ENCODE measurements at regions not wholly inside any gene's neighbourhood (a gene's known extent, or its start where the extent isn't known, plus 50 kb on each side); places are given as distances from the start of the nearest gene placed in this dataset.

DNA sequence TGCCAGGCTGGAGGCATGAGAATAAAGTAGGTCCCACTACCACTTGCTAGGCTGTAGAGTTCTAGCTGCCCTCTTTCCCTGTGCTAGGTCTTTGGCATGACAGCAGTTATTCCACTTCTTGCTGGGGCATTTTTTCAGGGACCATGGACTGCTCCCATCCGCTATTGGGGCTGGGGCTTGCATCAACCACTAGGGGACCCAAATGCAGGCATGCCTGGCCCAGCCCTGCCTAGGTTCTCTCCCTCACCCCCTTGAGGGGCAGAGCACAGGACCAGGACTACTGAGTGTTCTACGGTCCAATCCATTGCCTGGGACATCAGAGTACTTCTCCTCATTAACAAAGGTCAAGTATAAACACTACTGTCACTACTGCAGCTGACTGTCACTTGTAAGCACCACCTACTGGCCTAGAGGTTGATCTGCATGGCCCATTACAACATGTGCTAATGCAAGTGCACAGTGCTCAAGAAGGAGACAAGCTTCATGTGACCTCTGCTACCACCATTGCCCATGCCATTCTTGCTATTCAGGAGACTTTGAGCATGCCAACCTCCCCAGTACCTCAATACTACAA is 270.5 kb downstream of the MBNL1 start:
- no peaks in the 10 kb centered on the region for H3K4me1 Mint-ChIP-seq (ENCODE audit: low read depth, unreplicated experiment)
- no peak overlapping the region for H3K4me3 Mint-ChIP-seq (ENCODE audit: low read depth, unreplicated experiment)
- TF ChIP-seq, protein P1, sequence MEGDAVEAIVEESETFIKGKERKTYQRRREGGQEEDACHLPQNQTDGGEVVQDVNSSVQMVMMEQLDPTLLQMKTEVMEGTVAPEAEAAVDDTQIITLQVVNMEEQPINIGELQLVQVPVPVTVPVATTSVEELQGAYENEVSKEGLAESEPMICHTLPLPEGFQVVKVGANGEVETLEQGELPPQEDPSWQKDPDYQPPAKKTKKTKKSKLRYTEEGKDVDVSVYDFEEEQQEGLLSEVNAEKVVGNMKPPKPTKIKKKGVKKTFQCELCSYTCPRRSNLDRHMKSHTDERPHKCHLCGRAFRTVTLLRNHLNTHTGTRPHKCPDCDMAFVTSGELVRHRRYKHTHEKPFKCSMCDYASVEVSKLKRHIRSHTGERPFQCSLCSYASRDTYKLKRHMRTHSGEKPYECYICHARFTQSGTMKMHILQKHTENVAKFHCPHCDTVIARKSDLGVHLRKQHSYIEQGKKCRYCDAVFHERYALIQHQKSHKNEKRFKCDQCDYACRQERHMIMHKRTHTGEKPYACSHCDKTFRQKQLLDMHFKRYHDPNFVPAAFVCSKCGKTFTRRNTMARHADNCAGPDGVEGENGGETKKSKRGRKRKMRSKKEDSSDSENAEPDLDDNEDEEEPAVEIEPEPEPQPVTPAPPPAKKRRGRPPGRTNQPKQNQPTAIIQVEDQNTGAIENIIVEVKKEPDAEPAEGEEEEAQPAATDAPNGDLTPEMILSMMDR (IDR thresholded peaks at IDR 0.05; ENCODE audit: unreplicated experiment): no peak
- intact Hi-C loops (cut with micrococcal nuclease; ENCODE audit: unreplicated experiment): no loop called here
- no peaks in the 10 kb centered on the region for H3K27me3 Mint-ChIP-seq (ENCODE audit: unreplicated experiment)
- H3K36me3 Mint-ChIP-seq (ENCODE audit: insufficient read depth, unreplicated experiment): no peaks in the 10 kb centered on the region
- H3K9me3 Mint-ChIP-seq (ENCODE audit: low read depth, unreplicated experiment): peaks cover 2% of the 10 kb centered on the region
- H3K27ac Mint-ChIP-seq (ENCODE audit: unreplicated experiment): no peak overlapping the region
- peak; percentile 15 for DNase-seq
- CTCF ChIA-PET: no interaction called here
- no TSS peak for BruUV-seq (replicated peaks)

DNA sequence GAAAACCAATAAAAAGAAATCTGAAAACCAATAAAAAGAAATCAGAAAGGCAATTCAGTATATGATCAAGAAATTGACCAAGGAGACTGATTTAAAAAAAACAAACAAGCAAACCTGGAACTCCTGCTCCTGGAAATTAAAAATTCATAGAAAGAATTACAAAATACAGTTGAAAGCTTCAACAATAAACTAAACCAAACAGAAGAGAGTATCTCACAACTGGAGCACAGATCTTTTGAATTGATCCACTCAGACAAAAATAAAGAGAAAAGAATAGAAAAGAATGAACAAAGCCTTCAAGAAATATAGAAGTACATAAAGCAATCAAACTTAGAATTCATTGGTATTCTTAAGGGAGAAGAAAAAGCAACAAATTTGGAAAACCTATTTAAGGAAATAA is 271.4 kb downstream of the MBNL1 start:
- CTCF ChIA-PET: no interaction called here
- H3K27me3 Mint-ChIP-seq (ENCODE audit: unreplicated experiment): no peaks in the 10 kb centered on the region
- H3K27ac Mint-ChIP-seq (ENCODE audit: unreplicated experiment): no peak overlapping the region
- peaks cover 2% of the 10 kb centered on the region for H3K9me3 Mint-ChIP-seq (ENCODE audit: low read depth, unreplicated experiment)
- TF ChIP-seq, protein P1 (IDR thresholded peaks at IDR 0.05; ENCODE audit: unreplicated experiment): no peak
- no peak for DNase-seq
- H3K4me3 Mint-ChIP-seq (ENCODE audit: low read depth, unreplicated experiment): no peak overlapping the region
- no TSS peak for BruUV-seq (replicated peaks)
- no peaks in the 10 kb centered on the region for H3K36me3 Mint-ChIP-seq (ENCODE audit: insufficient read depth, unreplicated experiment)
- H3K4me1 Mint-ChIP-seq (ENCODE audit: low read depth, unreplicated experiment): no peaks in the 10 kb centered on the region
- intact Hi-C loops (cut with micrococcal nuclease; ENCODE audit: unreplicated experiment): no loop called here

DNA sequence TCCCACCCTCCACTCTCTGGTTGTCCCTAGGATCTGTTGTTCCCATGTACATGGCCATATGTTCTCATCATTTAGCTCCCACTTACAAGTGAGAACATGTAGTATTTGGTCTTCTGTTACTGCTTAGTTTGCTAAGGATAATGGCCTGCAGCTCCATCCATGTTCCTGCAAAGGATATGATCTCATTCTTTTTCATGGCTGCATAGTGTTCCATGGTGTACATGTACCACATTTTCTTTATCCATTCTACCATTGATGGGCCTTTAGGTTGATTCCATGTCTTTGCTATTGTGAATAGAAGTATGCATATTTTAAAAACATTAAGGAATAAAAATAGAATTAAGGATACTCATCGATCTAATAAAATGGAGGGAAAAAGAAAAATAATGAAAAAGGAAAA is 278.4 kb downstream of the MBNL1 start:
- TF ChIP-seq, protein P1 (IDR thresholded peaks at IDR 0.05; ENCODE audit: unreplicated experiment): no peak
- H3K36me3 Mint-ChIP-seq (ENCODE audit: insufficient read depth, unreplicated experiment): no peaks in the 10 kb centered on the region
- H3K27ac Mint-ChIP-seq (ENCODE audit: unreplicated experiment): no peak overlapping the region
- peaks cover 2% of the 10 kb centered on the region for H3K9me3 Mint-ChIP-seq (ENCODE audit: low read depth, unreplicated experiment)
- BruUV-seq (replicated peaks): no TSS peak
- CTCF ChIA-PET: no interaction called here
- intact Hi-C loops (cut with micrococcal nuclease; ENCODE audit: unreplicated experiment): no loop called here
- H3K4me1 Mint-ChIP-seq (ENCODE audit: low read depth, unreplicated experiment): no peaks in the 10 kb centered on the region
- H3K27me3 Mint-ChIP-seq (ENCODE audit: unreplicated experiment): no peaks in the 10 kb centered on the region
- DNase-seq: no peak
- no peak overlapping the region for H3K4me3 Mint-ChIP-seq (ENCODE audit: low read depth, unreplicated experiment)

DNA sequence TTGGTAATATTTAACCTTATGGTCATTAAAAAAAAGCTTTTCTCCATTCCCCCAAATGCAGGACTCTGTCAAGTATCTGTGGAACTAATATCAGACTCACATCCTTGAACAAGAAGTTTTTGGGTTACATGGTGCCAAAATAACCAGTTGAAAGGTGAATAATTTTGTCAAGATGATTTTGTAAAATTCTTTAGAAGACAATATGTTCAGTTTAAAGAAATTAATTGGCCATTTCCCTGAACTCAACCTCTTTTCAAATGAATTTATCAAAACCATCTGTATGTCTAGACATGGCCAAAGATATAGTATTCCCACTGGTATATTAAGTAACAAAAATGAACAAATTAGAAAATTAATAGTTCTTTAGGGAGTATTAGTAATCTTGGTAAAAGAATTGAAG is 280.5 kb downstream of the MBNL1 start:
- DNase-seq: no peak
- no peaks in the 10 kb centered on the region for H3K36me3 Mint-ChIP-seq (ENCODE audit: insufficient read depth, unreplicated experiment)
- TF ChIP-seq, protein P1 (IDR thresholded peaks at IDR 0.05; ENCODE audit: unreplicated experiment): no peak
- peaks cover under 1% of the 10 kb centered on the region for H3K9me3 Mint-ChIP-seq (ENCODE audit: low read depth, unreplicated experiment)
- BruUV-seq (replicated peaks): no TSS peak
- no peaks in the 10 kb centered on the region for H3K27me3 Mint-ChIP-seq (ENCODE audit: unreplicated experiment)
- CTCF ChIA-PET: no interaction called here
- intact Hi-C loops (cut with micrococcal nuclease; ENCODE audit: unreplicated experiment): no loop called here
- no peak overlapping the region for H3K4me3 Mint-ChIP-seq (ENCODE audit: low read depth, unreplicated experiment)
- no peaks in the 10 kb centered on the region for H3K4me1 Mint-ChIP-seq (ENCODE audit: low read depth, unreplicated experiment)
- no peak overlapping the region for H3K27ac Mint-ChIP-seq (ENCODE audit: unreplicated experiment)

Measured in Calu3 (cell line).